Activated CD4-positive, alpha-beta T cell treated with anti-CD3 and anti-CD28 coated beads, Interleukin-2, amount 10 ng/mL, durations not matched to agents 24 days and 14 days (primary cell): ENCODE measurements at regions not wholly inside any gene's neighbourhood (a gene's known extent, or its start where the extent isn't known, plus 50 kb on each side); places are given as distances from the start of the nearest gene placed in this dataset.
"Not testable (repeated sequence)": the region's sequence is repeated elsewhere in the genome, so short reads cannot be mapped to it uniquely, and the experiment has no call there.

ENCODE experiments used
- DNase-seq: peaks from one replicate; pipeline ENCODE4 v3.0.0; 2022
- H3K27ac Mint-ChIP-seq: one replicate; pipeline ENCODE4 v1.8.0; 2022; ENCODE audit warnings: mild to moderate bottlenecking, mixed read lengths
- H3K27me3 Mint-ChIP-seq: one replicate; pipeline ENCODE4 v1.8.0; 2022; ENCODE audit warnings: mixed read lengths
- H3K36me3 Mint-ChIP-seq: one replicate; pipeline ENCODE4 v1.8.0; 2022; ENCODE audit warnings: low read depth, mild to moderate bottlenecking, mixed read lengths
- H3K4me1 Mint-ChIP-seq: one replicate; pipeline ENCODE4 v1.8.0; 2021; ENCODE audit warnings: mixed read lengths
- H3K4me3 Mint-ChIP-seq: one replicate; pipeline ENCODE4 v1.8.0; 2022; ENCODE audit warnings: mild to moderate bottlenecking, moderate library complexity, mixed read lengths
- H3K9me3 Mint-ChIP-seq: one replicate; pipeline ENCODE4 v1.8.0; 2021; ENCODE audit warnings: mixed read lengths
- intact Hi-C: fragments of 100-400 bp; cut with micrococcal nuclease; formaldehyde crosslinking; loops from one replicate; pipeline ENCODE4 v1.15.1; 2023

GRCh38 chr18:68221111-68221724, 493.7 kb downstream of the TMX3 start:
- no peak for DNase-seq
- intact Hi-C loops: no loop called here
- Mint-ChIP-seq H3K4me1 (no peaks in the 10 kb centered on the region), H3K9me3 (no peaks in the 10 kb centered on the region), H3K36me3 (no peaks in the 10 kb centered on the region), H3K4me3 (no peak overlapping the region), H3K27ac (no peak overlapping the region), H3K27me3 (no peaks in the 10 kb centered on the region)

GRCh38 chr18:68220458-68220857, 494.4 kb downstream of the TMX3 start:
- Mint-ChIP-seq H3K4me3 (no peak overlapping the region), H3K27me3 (no peaks in the 10 kb centered on the region), H3K9me3 (no peaks in the 10 kb centered on the region), H3K27ac (no peak overlapping the region), H3K4me1 (no peaks in the 10 kb centered on the region), H3K36me3 (no peaks in the 10 kb centered on the region)
- intact Hi-C loops: no loop called here
- DNase-seq: no peak

- no peaks in the 10 kb centered on the region for H3K36me3 Mint-ChIP-seq
- intact Hi-C loops: no loop called here
- no peaks in the 10 kb centered on the region for H3K4me1 Mint-ChIP-seq
- H3K27ac Mint-ChIP-seq: no peak overlapping the region
- H3K27me3 Mint-ChIP-seq: no peaks in the 10 kb centered on the region
- H3K4me3 Mint-ChIP-seq: no peak overlapping the region
- DNase-seq: no peak
- no peaks in the 10 kb centered on the region for H3K9me3 Mint-ChIP-seq
Measured at GRCh38 chr18:68219872-68220271, 495.0 kb downstream of the TMX3 start.

GRCh38 chr18:68219274-68219673, 495.6 kb downstream of the TMX3 start:
- H3K27me3 Mint-ChIP-seq: no peaks in the 10 kb centered on the region
- intact Hi-C loops: no loop called here
- H3K4me3 Mint-ChIP-seq: no peak overlapping the region

GRCh38 chr18:68215931-68216330, 499.0 kb downstream of the TMX3 start:
- intact Hi-C loops: no loop called here
- Mint-ChIP-seq H3K27me3 (no peaks in the 10 kb centered on the region), H3K4me1 (no peaks in the 10 kb centered on the region), H3K27ac (no peak overlapping the region), H3K9me3 (no peaks in the 10 kb centered on the region), H3K4me3 (no peak overlapping the region), H3K36me3 (no peaks in the 10 kb centered on the region)
- DNase-seq: no peak

More at GRCh38 chr18:68219274-68219673, 495.6 kb downstream of the TMX3 start:
- Mint-ChIP-seq H3K36me3 (no peaks in the 10 kb centered on the region), H3K9me3 (no peaks in the 10 kb centered on the region), H3K27ac (no peak overlapping the region), H3K4me1 (no peaks in the 10 kb centered on the region)
- no peak for DNase-seq

GRCh38 chr18:68186039-68186438, 528.9 kb downstream of the TMX3 start:
- Mint-ChIP-seq H3K27me3 (no peaks in the 10 kb centered on the region), H3K27ac (no peak overlapping the region), H3K9me3 (no peaks in the 10 kb centered on the region), H3K4me3 (no peak overlapping the region), H3K36me3 (no peaks in the 10 kb centered on the region), H3K4me1 (no peaks in the 10 kb centered on the region)
- no peak for DNase-seq
- intact Hi-C loops: no loop called here

- Mint-ChIP-seq H3K36me3 (no peaks in the 10 kb centered on the region), H3K4me1 (no peaks in the 10 kb centered on the region), H3K4me3 (no peak overlapping the region), H3K27ac (no peak overlapping the region), H3K27me3 (no peaks in the 10 kb centered on the region), H3K9me3 (no peaks in the 10 kb centered on the region)
- DNase-seq: no peak
- intact Hi-C loops: no loop called here
Measured at GRCh38 chr18:68181956-68182355, 533.0 kb downstream of the TMX3 start.

GRCh38 chr18:68179811-68180210, 535.1 kb downstream of the TMX3 start:
- no peaks in the 10 kb centered on the region for H3K36me3 Mint-ChIP-seq
- no peaks in the 10 kb centered on the region for H3K27me3 Mint-ChIP-seq
- intact Hi-C loops: no loop called here
- H3K9me3 Mint-ChIP-seq: no peaks in the 10 kb centered on the region
- H3K4me1 Mint-ChIP-seq: no peaks in the 10 kb centered on the region
- DNase-seq: no peak
- H3K27ac Mint-ChIP-seq: no peak overlapping the region
- no peak overlapping the region for H3K4me3 Mint-ChIP-seq

GRCh38 chr18:68178921-68179320, 536.0 kb downstream of the TMX3 start:
- Mint-ChIP-seq H3K4me3 (no peak overlapping the region), H3K4me1 (no peaks in the 10 kb centered on the region), H3K27me3 (no peaks in the 10 kb centered on the region), H3K27ac (no peak overlapping the region), H3K36me3 (no peaks in the 10 kb centered on the region), H3K9me3 (no peaks in the 10 kb centered on the region)
- no peak for DNase-seq
- intact Hi-C loops: no loop called here

GRCh38 chr18:68177807-68178702, 536.9 kb downstream of the TMX3 start:
- H3K36me3 Mint-ChIP-seq: no peaks in the 10 kb centered on the region
- no peaks in the 10 kb centered on the region for H3K9me3 Mint-ChIP-seq
- no peaks in the 10 kb centered on the region for H3K27me3 Mint-ChIP-seq
- H3K4me1 Mint-ChIP-seq: no peaks in the 10 kb centered on the region
- no peak for DNase-seq
- H3K4me3 Mint-ChIP-seq: no peak overlapping the region
- intact Hi-C loops: no loop called here
- H3K27ac Mint-ChIP-seq: no peak overlapping the region

- DNase-seq: no peak
- intact Hi-C loops: no loop called here
- Mint-ChIP-seq H3K36me3 (no peaks in the 10 kb centered on the region), H3K27me3 (no peaks in the 10 kb centered on the region), H3K27ac (no peak overlapping the region), H3K4me3 (no peak overlapping the region), H3K4me1 (no peaks in the 10 kb centered on the region), H3K9me3 (no peaks in the 10 kb centered on the region)
Measured at GRCh38 chr18:68176901-68177300, 538.0 kb downstream of the TMX3 start.

- H3K27ac Mint-ChIP-seq: no peak overlapping the region
- intact Hi-C loops: no loop called here
- H3K4me1 Mint-ChIP-seq: no peaks in the 10 kb centered on the region
- no peak for DNase-seq
- no peaks in the 10 kb centered on the region for H3K9me3 Mint-ChIP-seq
- no peaks in the 10 kb centered on the region for H3K36me3 Mint-ChIP-seq
- no peaks in the 10 kb centered on the region for H3K27me3 Mint-ChIP-seq
- no peak overlapping the region for H3K4me3 Mint-ChIP-seq
Measured at GRCh38 chr18:68172842-68173549, 541.9 kb downstream of the TMX3 start.

GRCh38 chr18:68164909-68165308, 550.0 kb downstream of the TMX3 start:
- H3K27me3 Mint-ChIP-seq: no peaks in the 10 kb centered on the region
- no peaks in the 10 kb centered on the region for H3K4me1 Mint-ChIP-seq

GRCh38 chr18:68153821-68154220, 561.1 kb downstream of the TMX3 start:
- intact Hi-C loops, DNase-seq, H3K36me3 Mint-ChIP-seq, H3K27me3 Mint-ChIP-seq, H3K4me3 Mint-ChIP-seq, H3K4me1 Mint-ChIP-seq, H3K27ac Mint-ChIP-seq, H3K9me3 Mint-ChIP-seq: not testable (repeated sequence)

More at GRCh38 chr18:68164909-68165308, 550.0 kb downstream of the TMX3 start:
- intact Hi-C loops: no loop called here
- Mint-ChIP-seq H3K4me3 (no peak overlapping the region), H3K9me3 (no peaks in the 10 kb centered on the region), H3K36me3 (no peaks in the 10 kb centered on the region), H3K27ac (no peak overlapping the region)
- no peak for DNase-seq
